ENCODE measurements at regions not wholly inside any gene's neighbourhood (a gene's known extent, or its start where the extent isn't known, plus 50 kb on each side); places are given as distances from the start of the nearest gene placed in this dataset.

DNA sequence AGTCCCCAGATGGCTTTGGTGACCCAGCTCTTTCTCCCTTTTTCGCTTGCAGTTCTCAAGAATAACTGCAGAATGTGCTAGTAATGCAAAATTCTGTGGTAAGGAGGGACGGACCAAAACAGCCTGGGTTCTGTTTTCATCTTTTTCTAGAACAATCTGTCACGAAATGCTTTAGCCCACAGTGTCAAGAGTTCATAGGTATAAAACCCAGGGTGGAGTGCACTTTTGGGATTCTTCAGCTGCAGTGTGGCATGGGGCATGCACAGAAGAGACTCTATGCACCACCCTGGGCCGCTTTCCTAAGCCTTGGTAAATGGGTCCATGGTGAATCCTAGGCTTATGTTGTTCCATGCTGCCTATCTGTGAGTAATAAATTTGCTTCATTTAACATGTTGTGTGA, 1072.7 kb upstream of the GBE1 start:
- H3K9me3 ChIP-seq (ENCODE audit: control insufficient read depth, low read depth, low read length): no peaks in the 10 kb centered on the region
- H3K4me1 ChIP-seq (ENCODE audit: control insufficient read depth, insufficient read depth, low read length): no peaks in the 10 kb centered on the region
- H3K27me3 ChIP-seq (ENCODE audit: control insufficient read depth, insufficient read depth, low read length): no peaks in the 10 kb centered on the region
- no CpG with 5 or more reads among the region's 4 CpGs for WGBS (ENCODE audit: insufficient coverage, low lambda C conversion rate)
- H3K4me3 ChIP-seq (ENCODE audit: low read length): no peak overlapping the region
- DNase-seq: no peak
- no peak overlapping the region for H3K27ac ChIP-seq (ENCODE audit: low read length)
- no peaks in the 10 kb centered on the region for H3K36me3 ChIP-seq (ENCODE audit: control insufficient read depth, insufficient read depth, low read length)

DNA sequence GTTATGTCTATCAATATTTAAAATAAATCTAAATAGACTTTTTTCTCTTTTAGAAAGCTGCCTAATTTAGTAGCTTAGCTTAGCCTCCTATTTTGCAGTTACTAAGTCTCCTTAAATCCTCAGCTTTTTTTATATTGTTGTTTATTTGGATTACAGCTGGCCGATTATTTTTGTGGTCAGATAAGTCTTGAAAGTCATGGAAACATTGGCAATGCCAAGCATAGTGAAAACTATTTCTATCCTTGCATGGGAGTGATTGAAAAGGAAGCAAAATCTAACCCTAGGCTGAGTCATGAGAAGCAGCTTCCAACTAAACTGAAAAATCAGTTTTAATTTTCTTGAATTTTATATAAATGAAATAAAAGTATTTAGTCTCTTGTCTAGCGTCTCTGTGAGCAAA, 1063.0 kb upstream of the GBE1 start:
- no CpG with 5 or more reads among the region's 2 CpGs for WGBS (ENCODE audit: insufficient coverage, low lambda C conversion rate)
- Histone ChIP-seq H3K27me3 (ENCODE audit: control insufficient read depth, insufficient read depth, low read length) (no peaks in the 10 kb centered on the region), H3K36me3 (ENCODE audit: control insufficient read depth, insufficient read depth, low read length) (no peaks in the 10 kb centered on the region), H3K27ac (ENCODE audit: low read length) (no peak overlapping the region), H3K4me1 (ENCODE audit: control insufficient read depth, insufficient read depth, low read length) (no peaks in the 10 kb centered on the region), H3K9me3 (ENCODE audit: control insufficient read depth, low read depth, low read length) (no peaks in the 10 kb centered on the region), H3K4me3 (ENCODE audit: low read length) (no peak overlapping the region)
- no peak for DNase-seq

DNA sequence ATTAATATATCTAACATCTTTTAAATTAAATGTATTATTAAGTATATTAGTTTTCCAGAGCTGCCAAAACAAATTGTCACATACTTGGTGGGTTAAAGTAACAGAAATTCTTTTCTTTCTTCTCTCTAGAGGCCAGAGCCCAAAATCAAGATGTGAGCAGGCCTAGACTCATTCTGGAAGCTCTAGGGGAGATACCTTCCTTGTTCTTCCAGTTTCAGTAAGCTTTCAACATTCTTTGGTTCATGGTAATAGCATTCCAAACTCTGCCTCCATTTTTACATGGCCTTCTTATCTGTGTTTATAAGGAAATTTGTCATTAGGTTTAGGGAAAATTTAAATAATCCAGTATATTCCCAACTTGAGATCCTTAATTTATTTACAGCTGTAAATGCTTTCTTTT, 1054.6 kb upstream of the GBE1 start:
- H3K4me1 ChIP-seq (ENCODE audit: control insufficient read depth, insufficient read depth, low read length): no peaks in the 10 kb centered on the region
- H3K9me3 ChIP-seq (ENCODE audit: control insufficient read depth, low read depth, low read length): peaks cover 10% of the 10 kb centered on the region
- no peaks in the 10 kb centered on the region for H3K36me3 ChIP-seq (ENCODE audit: control insufficient read depth, insufficient read depth, low read length)
- no peak overlapping the region for H3K27ac ChIP-seq (ENCODE audit: low read length)
- DNase-seq: no peak
- H3K4me3 ChIP-seq (ENCODE audit: low read length): no peak overlapping the region
- no peaks in the 10 kb centered on the region for H3K27me3 ChIP-seq (ENCODE audit: control insufficient read depth, insufficient read depth, low read length)

DNA sequence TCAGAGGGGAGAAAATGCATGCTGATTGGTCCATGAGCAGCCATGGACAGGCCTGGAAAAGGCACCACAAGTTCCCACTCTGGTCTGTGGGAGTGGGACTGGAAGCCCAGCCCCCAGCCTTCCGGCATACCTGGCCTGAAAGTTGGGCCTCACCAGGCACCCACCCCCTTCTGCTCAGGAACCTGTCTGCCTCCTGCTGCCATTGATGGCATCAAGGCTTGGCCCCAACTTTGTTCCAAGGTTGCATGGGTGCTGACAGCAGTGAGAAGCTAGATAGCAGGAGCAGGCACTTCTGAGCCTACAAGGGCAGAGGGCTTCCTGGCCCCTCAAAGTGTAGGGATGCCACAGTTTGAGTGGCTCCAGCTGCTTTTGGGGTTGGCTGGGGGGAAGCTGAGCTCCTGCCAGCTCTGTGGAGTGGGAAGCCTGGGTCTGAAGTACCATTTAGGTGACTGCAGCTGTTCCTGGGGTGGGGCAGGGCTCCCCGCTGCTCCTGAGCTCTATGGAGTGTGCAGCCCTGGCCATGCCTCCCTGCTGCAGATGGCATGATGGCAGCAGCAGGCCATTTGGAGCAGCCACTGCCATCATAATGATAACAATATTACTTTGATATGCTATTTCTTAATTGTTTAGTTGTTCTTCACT, 1054.1 kb upstream of the GBE1 start:
- Histone ChIP-seq H3K27me3 (ENCODE audit: control insufficient read depth, insufficient read depth, low read length) (no peaks in the 10 kb centered on the region), H3K4me1 (ENCODE audit: control insufficient read depth, insufficient read depth, low read length) (no peaks in the 10 kb centered on the region), H3K4me3 (ENCODE audit: low read length) (no peak overlapping the region), H3K9me3 (ENCODE audit: control insufficient read depth, low read depth, low read length) (peaks cover 10% of the 10 kb centered on the region), H3K27ac (ENCODE audit: low read length) (no peak overlapping the region), H3K36me3 (ENCODE audit: control insufficient read depth, insufficient read depth, low read length) (no peaks in the 10 kb centered on the region)
- no CpG with 5 or more reads among the region's 2 CpGs for WGBS (ENCODE audit: insufficient coverage, low lambda C conversion rate)
- no peak for DNase-seq

DNA sequence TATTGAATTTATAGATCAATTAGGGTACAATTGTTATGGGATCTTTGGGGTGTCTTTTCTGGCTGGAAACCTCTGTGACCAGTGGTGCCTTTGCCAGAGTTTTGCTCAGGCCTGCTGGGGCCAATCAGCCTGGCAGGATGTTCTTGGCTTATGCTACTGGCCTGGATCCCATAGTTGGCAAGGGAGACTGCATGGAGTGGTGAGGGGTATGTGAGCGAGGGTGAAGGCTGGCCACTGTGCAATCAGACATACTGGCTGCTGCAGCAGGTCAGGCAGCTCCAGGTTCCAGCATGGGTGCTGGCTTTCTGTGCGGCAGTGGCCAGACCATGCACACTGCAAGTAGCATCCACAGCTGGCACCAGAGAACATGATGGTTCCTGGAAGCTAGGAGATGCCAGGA, 1053.2 kb upstream of the GBE1 start:
- no peaks in the 10 kb centered on the region for H3K27me3 ChIP-seq (ENCODE audit: control insufficient read depth, insufficient read depth, low read length)
- no peaks in the 10 kb centered on the region for H3K4me1 ChIP-seq (ENCODE audit: control insufficient read depth, insufficient read depth, low read length)
- no peak for DNase-seq
- no peak overlapping the region for H3K27ac ChIP-seq (ENCODE audit: low read length)
- no peaks in the 10 kb centered on the region for H3K36me3 ChIP-seq (ENCODE audit: control insufficient read depth, insufficient read depth, low read length)
- H3K9me3 ChIP-seq (ENCODE audit: control insufficient read depth, low read depth, low read length): peaks cover 10% of the 10 kb centered on the region
- no CpG with 5 or more reads among the region's 2 CpGs for WGBS (ENCODE audit: insufficient coverage, low lambda C conversion rate)
- H3K4me3 ChIP-seq (ENCODE audit: low read length): no peak overlapping the region

DNA sequence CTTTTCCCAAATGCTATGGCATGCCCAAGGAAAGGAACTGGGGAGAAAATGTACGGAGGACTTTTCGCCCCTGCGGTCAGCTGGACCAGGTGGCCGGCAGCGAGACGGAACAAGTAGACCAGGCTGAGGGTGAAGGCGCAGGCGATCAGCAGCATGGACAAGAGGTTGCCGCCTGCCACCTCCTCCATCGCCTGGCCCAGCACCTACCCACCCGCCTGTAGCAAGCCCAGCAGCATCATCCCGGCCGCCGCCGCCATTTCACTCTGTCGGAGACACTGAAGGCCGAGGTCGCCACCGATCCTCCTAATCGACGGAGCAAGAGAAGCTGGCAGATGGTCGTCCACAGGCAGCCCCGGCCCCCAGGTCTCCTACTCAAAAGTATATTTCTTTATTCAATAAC, 1046.3 kb upstream of the GBE1 start:
- no peaks in the 10 kb centered on the region for H3K27me3 ChIP-seq (ENCODE audit: control insufficient read depth, insufficient read depth, low read length)

DNA sequence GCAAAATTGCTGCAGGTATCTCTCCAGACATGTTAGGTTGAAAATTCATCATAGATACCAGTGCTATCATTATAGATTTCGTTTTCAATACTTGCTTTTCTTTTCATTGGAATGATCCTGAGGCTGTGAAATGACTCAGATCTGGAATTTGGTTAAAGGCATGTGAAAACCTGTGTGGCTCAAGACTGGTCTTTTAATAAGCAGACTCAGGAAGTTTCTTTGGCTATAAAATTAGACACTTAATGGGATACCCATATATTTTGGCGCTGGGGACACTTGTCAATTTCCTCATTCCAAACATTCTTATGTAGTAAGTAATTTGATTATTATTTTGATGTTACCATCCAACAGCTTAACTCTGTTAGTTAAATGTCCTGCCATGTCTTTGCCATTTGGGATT, 1041.1 kb upstream of the GBE1 start:
- Histone ChIP-seq H3K36me3 (ENCODE audit: control insufficient read depth, insufficient read depth, low read length) (no peaks in the 10 kb centered on the region), H3K4me3 (ENCODE audit: low read length) (no peak overlapping the region), H3K9me3 (ENCODE audit: control insufficient read depth, low read depth, low read length) (no peaks in the 10 kb centered on the region), H3K27ac (ENCODE audit: low read length) (no peak overlapping the region), H3K27me3 (ENCODE audit: control insufficient read depth, insufficient read depth, low read length) (no peaks in the 10 kb centered on the region), H3K4me1 (ENCODE audit: control insufficient read depth, insufficient read depth, low read length) (no peaks in the 10 kb centered on the region)
- no CpG with 5 or more reads among the region's 2 CpGs for WGBS (ENCODE audit: insufficient coverage, low lambda C conversion rate)
- DNase-seq: no peak

More for the DNA sequence above, 1046.3 kb upstream of the GBE1 start:
- WGBS (ENCODE audit: insufficient coverage, low lambda C conversion rate): 100% methylated on average over 6 of the region's 23 CpGs
- Histone ChIP-seq H3K4me1 (ENCODE audit: control insufficient read depth, insufficient read depth, low read length) (no peaks in the 10 kb centered on the region), H3K9me3 (ENCODE audit: control insufficient read depth, low read depth, low read length) (peaks cover 5% of the 10 kb centered on the region), H3K36me3 (ENCODE audit: control insufficient read depth, insufficient read depth, low read length) (no peaks in the 10 kb centered on the region), H3K27ac (ENCODE audit: low read length) (no peak overlapping the region), H3K4me3 (ENCODE audit: low read length) (no peak overlapping the region)
- no peak for DNase-seq

DNA sequence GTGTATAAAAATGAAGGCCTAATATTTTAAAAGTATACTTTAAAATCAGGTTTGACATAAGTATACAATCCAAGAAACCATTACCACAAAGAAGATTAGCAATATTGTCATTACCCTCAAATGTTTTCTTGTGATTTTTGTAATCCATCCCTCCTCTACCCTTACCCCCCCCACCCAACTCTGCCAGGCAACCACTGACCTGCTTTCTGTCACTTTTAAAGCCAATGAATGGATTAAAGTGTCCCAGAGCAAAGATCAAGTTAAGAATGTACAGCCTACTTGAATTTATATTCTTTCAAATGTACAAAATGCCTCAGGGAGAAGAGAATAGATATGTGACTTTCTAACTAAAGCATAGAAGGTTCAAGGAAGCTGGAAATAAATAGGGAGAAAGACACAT, 1038.8 kb upstream of the GBE1 start:
- no peaks in the 10 kb centered on the region for H3K36me3 ChIP-seq (ENCODE audit: control insufficient read depth, insufficient read depth, low read length)
- H3K27me3 ChIP-seq (ENCODE audit: control insufficient read depth, insufficient read depth, low read length): no peaks in the 10 kb centered on the region
- H3K27ac ChIP-seq (ENCODE audit: low read length): no peak overlapping the region
- H3K4me3 ChIP-seq (ENCODE audit: low read length): no peak overlapping the region
- no peaks in the 10 kb centered on the region for H3K4me1 ChIP-seq (ENCODE audit: control insufficient read depth, insufficient read depth, low read length)
- DNase-seq: no peak
- no peaks in the 10 kb centered on the region for H3K9me3 ChIP-seq (ENCODE audit: control insufficient read depth, low read depth, low read length)

DNA sequence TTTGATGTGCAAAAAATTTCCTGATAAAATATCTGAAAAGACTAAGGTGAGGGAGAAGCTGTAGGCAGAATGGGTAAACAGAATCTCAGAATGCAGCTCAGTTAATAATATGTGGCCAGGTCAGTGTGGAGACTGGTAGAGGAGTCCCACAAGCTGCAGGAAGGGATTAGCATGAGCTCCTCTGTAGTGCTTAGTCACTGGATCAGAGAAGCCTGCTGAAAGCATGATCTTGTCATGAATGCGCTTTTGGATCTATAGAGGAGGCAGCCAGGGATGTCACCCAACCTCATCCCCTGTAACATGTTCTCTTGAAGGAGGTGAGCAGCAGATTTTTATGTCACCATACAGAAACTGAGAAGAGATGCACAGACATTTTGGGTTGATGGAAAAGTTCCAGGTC, 1035.3 kb upstream of the GBE1 start:
- Histone ChIP-seq H3K36me3 (ENCODE audit: control insufficient read depth, insufficient read depth, low read length) (no peaks in the 10 kb centered on the region), H3K27ac (ENCODE audit: low read length) (no peak overlapping the region)

DNA sequence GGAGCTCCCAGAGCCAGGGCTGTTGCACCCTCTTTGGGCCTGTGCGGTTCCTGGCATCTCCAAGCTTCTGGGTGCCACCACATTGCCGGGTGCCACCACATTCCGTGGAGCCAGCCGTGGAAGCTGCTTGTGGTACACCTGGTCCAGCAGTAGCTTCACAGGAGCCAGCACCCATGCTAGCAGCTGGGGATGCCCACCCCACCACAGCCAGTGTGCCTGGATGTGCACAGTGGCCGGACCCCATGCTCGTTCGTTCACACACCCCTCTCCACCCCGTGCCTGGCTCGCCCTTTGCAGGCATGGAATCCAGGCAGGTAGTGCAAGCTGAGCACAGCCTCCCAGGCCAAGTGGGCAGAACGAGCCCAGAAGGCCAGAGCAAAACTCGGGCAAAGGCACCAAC, 1029.8 kb upstream of the GBE1 start:
- H3K4me3 ChIP-seq (ENCODE audit: low read length): no peak overlapping the region
- H3K4me1 ChIP-seq (ENCODE audit: control insufficient read depth, insufficient read depth, low read length): no peaks in the 10 kb centered on the region
- H3K27me3 ChIP-seq (ENCODE audit: control insufficient read depth, insufficient read depth, low read length): no peaks in the 10 kb centered on the region
- no peaks in the 10 kb centered on the region for H3K36me3 ChIP-seq (ENCODE audit: control insufficient read depth, insufficient read depth, low read length)
- H3K27ac ChIP-seq (ENCODE audit: low read length): no peak overlapping the region
- H3K9me3 ChIP-seq (ENCODE audit: control insufficient read depth, low read depth, low read length): peaks cover 4% of the 10 kb centered on the region
- no CpG with 5 or more reads among the region's 11 CpGs for WGBS (ENCODE audit: insufficient coverage, low lambda C conversion rate)
- DNase-seq: no peak

More for the DNA sequence above, 1035.3 kb upstream of the GBE1 start:
- no peak overlapping the region for H3K4me3 ChIP-seq (ENCODE audit: low read length)
- WGBS (ENCODE audit: insufficient coverage, low lambda C conversion rate): no CpG with 5 or more reads among the region's 1 CpG
- no peaks in the 10 kb centered on the region for H3K27me3 ChIP-seq (ENCODE audit: control insufficient read depth, insufficient read depth, low read length)
- H3K9me3 ChIP-seq (ENCODE audit: control insufficient read depth, low read depth, low read length): no peaks in the 10 kb centered on the region
- no peaks in the 10 kb centered on the region for H3K4me1 ChIP-seq (ENCODE audit: control insufficient read depth, insufficient read depth, low read length)
- no peak for DNase-seq

DNA sequence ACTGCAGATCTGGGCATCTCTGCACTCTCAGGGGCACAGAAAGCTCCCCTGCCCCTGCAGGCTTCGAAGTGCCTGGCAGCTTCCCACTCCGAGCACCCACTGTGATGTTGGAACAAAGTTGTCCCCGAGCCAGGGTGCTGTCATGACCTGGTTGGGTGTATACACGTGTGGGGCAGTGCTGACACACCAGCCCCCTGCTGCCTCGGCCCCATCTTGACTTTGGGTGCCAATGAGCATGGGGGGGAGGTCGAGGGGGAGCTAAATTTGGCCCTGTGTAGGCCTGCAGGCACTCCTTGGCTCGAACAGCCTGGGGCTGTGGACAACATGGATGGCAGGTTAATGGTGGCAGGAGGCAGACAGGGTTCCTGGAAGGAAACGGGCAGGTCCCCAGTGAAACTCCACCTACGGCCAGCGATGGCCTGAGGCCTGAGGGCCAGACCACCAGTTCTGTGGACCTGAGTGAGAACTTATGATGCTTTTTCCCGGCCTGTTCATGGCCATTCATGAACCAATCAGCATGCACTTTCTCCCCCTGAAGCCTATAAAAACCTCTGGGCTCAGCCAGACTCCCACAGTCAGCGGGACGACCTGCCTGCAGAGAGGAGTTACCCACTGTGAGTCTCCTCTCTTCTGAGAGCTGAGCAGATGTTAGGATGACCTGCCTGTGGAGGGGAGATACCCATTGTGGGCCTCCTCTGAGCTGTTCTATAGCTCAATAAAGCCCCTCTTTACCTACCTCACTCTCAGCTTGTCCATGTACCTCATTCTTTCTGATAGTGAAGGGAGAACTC, 1029.1 kb upstream of the GBE1 start:
- H3K27me3 ChIP-seq (ENCODE audit: control insufficient read depth, insufficient read depth, low read length): no peaks in the 10 kb centered on the region
- H3K27ac ChIP-seq (ENCODE audit: low read length): no peak overlapping the region
- DNase-seq: no peak
- no peaks in the 10 kb centered on the region for H3K36me3 ChIP-seq (ENCODE audit: control insufficient read depth, insufficient read depth, low read length)
- peaks cover 4% of the 10 kb centered on the region for H3K9me3 ChIP-seq (ENCODE audit: control insufficient read depth, low read depth, low read length)
- no CpG with 5 or more reads among the region's 13 CpGs for whole genome bisulfite sequencing (ENCODE audit: insufficient coverage, low lambda C conversion rate)
- no peak overlapping the region for H3K4me3 ChIP-seq (ENCODE audit: low read length)
- H3K4me1 ChIP-seq (ENCODE audit: control insufficient read depth, insufficient read depth, low read length): no peaks in the 10 kb centered on the region

Data from large intestine (tissue), 3 donors.